ENCODE measurements at regions not wholly inside any gene's neighbourhood (a gene's known extent, or its start where the extent isn't known, plus 50 kb on each side); places are given as distances from the start of the nearest gene placed in this dataset.
A peak's percentile ranks its signal among the peaks of the same experiment; 100 is the strongest.

- DNase-seq: no peak
These were observed 636.9 kb upstream of the BOD1L1 start for GRCh38 chr4:14264437-14264836.

GRCh38 chr4:14265651-14266050 lies 638.1 kb upstream of the BOD1L1 start:
- DNase-seq: no peak

GRCh38 chr4:14267373-14268060 lies 640.0 kb upstream of the BOD1L1 start:
- DNase-seq: no peak

GRCh38 chr4:14269824-14270223 lies 642.3 kb upstream of the BOD1L1 start:
- DNase-seq: peak; percentile 16

GRCh38 chr4:14272206-14272605 lies 644.7 kb upstream of the BOD1L1 start:
- no peak for DNase-seq

- no peak for DNase-seq
These were observed 650.0 kb upstream of the BOD1L1 start for GRCh38 chr4:14277505-14277904.

DNA sequence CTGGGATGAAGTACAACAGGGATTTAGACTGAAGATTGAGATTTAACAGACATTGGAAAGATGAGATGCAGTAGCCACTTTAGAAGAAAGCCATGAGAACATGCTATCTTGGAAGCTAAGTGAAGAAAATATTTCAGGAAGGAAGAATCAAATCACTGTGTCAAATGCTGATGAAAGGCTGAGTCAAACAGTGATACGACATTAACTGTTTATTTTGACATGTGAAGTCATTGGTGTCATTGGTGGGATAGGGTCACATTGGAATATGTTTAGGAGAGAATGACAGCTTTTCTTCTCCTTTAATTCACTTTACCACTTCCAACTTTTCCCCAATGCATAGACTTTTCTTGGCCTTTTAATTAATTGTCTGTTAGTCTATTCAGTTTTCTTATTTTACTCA lies 653.0 kb upstream of the BOD1L1 start:
- DNase-seq: no peak

DNA sequence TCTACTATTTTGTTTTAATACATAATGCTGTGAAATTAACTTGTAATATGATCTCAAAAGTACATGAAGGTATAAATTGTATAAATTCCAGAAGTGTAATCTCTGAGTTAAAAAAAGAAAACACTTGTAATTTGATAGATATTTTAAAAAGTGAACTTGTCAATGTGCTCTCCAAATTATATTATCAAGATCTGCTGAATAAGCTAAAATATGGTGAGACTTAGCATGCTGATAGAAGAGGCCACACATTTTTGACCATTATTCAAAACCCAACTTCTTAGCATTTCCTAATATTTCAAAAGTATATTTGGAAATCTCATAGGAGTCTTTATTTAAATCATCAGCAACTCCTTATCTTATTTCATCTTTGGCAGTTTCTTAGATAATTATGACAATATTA lies 657.1 kb upstream of the BOD1L1 start:
- DNase-seq: no peak

GRCh38 chr4:14289708-14290107 lies 662.2 kb upstream of the BOD1L1 start:
- no peak for DNase-seq

- no peak for DNase-seq
These were observed 666.1 kb upstream of the BOD1L1 start for GRCh38 chr4:14293582-14293981.

DNA sequence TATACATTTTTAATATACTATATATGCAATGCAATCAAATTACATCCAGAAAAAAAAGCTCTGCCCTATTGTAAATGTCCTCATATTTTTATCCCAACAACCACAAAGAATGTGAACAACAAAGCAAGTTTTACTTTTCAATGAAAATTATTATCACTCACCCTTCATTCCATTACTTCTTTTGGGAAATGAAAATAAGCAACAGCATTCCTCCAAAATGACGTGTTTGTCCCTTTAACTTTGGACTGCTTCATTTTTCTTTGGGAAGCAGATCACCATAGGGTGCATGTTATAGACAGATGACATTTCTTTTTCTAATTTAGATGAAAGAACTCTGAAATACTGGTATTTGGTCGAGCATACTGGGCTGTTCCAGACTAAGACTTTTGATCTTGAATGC lies 667.1 kb upstream of the BOD1L1 start:
- DNase-seq: no peak

DNA sequence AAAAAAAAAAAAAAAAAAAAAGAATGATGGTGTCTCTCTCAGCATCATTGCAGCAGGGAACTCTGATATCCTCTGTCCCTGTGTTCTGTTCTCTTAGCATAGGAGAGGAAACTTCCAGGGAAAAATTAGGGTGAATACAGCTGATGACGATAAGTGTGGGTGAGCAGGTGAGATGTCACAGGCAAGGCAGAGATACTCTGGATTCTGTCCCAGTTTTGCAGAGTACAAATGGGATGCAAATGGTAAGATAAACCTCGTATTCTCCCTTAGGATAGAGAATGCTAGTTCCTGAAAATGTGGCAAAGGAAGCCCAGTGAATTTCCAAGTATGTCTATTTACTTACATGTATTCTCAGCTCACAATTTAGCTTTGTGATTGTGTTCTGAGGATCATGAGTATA lies 671.6 kb upstream of the BOD1L1 start:
- no peak for DNase-seq

DNA sequence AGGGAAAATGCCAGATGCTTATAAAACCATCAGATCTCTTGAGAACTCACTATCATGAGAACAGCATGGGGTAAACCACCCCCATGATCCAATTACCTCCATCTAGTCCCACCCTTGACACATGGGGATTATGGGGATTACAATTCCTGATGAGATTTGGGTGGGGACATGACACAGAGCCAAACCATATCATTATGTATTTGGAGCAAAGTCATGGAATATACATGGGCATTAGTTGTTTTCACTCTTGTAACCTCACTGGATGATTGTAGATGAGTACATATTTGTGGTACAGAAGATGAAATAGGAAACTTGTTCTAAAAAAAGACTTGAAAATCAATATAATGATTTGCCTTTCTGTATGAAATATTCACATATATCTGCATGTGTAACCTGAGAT lies 674.5 kb upstream of the BOD1L1 start:
- DNase-seq: no peak

DNA sequence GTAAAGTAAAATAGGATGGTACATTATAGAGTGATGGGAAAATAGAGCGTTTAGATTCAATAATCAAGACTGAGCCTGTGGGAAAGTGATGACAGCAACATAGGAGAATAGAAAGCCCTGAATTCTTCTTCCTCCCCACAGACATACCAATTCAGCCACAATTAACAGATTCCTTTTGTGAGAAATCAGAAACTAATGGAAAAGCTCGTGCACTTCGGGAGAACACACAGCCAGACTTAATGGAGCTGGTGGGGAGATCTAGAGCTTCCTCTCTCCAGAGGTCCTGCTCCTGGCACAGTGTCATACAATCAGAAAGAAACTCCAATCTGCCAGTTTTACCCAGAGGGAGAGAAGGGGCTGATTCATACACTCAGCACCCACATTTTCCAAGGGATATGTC lies 676.3 kb upstream of the BOD1L1 start:
- DNase-seq: no peak

DNA sequence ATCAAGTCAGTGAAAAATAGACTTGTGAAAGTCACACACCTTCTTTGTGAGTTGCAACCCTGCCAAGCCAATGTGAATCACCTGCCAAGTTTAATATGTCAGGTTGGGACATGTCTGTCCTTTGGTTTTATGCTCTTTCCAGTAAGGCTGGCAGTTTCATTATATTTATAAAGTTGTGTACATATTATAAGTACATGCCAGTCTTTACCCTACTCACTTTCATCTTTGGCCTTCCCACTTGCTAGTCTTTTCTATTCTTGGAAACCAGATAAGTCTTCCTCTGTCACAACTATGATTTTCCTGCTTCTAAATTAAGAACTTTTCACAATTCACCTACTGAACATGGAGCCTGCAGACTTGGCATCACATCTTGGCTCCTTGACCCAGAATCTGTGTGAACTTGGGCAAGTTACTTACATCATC lies 680.7 kb upstream of the BOD1L1 start:
- DNase-seq: no peak

DNA sequence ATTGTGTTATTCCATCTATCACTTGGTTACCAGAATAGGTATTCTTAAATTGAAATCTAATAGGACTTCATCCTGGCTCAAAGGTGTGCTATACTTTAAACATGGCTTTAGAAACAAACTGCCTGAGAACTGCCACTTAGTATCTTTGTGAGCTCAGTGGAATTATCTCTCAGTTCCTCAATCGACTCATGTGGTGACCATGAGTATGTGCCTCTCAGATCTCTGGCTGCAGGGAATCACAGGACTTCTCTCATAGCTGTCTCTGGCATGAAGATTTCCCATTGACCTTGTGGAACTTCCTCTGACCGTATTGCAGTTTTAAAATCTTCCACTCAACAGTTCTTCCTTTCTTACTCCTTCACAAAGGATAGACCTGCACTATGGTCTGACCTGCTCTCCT lies 681.9 kb upstream of the BOD1L1 start:
- no peak for DNase-seq

DNA sequence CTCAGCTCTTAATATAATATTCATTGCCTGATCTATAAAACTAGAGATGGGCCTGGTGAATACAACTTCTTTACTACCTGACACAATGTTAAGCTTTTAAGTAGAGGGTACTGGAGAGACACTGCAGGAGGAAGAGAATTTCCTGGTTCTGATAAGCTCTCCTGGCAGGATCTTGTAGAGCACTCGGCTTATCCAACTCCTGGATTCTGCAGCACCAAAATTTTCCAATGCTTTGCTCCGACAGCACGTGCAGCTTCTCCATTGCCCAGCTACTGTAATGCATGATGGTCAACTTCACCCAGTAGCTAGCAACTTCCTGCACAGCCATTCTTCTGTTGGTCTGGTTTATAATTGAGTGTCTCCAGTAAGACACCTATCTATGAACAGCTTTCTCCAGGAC lies 686.2 kb upstream of the BOD1L1 start:
- DNase-seq: no peak

GRCh38 chr4:14315129-14315528 lies 687.2 kb upstream of the CPEB2 start:
- no peak for DNase-seq

GRCh38 chr4:14317351-14317750 lies 684.9 kb upstream of the CPEB2 start:
- no peak for DNase-seq

DNA sequence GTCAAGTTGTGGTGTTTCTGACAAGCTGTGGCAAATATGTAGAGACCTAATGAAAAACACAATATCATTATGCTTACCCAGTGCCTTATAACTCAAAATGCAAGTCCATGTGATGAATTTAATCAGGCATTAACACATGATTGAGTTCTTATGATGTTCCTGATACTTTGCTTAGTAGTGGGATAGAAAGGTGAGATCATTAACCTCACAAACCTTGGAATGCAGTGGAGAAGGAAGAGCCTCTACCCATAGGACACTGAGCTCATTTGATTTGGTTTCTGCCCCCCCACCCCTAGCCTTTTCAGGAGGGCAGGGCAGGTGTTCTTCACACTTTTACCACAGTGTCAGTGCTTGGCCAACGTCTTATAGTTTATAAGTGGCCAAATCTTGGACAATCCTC lies 683.6 kb upstream of the CPEB2 start:
- no peak for DNase-seq

DNA sequence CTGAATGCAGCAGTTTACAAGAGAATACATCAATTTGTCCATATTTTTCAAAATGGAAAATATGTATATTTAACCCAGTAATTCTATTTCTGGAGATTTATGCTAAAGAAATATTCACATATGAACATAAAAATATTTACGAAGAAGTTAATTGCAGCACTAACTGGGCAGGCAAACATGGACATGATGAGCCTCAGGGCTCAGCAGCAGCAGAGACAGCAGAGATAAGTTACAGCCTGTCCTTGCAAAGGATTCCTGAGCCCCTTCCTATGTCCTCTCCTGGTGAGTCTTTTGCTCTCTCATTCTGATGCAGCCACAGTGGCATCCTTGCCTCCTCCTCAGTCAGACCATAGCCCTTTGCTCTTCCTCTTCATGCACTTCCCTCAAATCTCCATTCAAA lies 680.6 kb upstream of the CPEB2 start:
- DNase-seq: no peak

DNA sequence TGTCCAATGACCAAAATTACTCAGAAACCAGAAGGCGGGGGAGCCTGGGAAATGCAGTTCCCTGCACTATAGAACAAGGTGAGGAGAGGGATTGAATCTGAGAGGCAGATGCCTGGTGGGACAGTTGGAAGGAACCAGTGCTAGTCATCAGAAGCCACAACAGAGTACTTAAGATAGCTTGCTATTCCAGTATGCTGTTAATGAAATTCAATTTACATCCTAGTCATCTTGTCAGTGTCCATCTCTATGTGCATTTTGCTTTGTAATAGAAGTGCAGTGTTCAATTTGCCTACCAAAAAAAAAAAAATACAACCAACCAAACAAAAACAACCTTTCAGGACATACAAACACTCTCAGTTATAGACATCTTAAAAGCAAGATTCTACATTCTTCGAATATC lies 679.1 kb upstream of the CPEB2 start:
- no peak for DNase-seq

DNA sequence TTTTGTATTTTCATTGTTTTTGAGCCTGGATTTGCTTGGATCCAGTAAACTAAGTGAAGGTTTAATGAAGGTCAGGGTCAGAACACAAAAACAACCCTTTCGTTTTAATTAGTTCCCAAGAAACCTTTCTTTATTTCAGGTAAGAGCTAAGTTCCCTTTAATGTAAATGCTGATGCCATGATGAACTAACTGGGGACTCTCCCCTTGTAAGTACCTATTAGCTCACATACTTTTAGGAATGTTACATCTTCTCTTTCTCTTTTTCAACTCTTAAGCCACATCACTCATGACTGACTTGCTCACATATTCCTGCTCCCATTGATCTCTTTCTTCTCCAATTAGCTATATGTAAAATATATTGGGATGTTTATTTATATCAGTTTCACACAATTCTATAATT lies 673.1 kb upstream of the CPEB2 start:
- no peak for DNase-seq

DNA sequence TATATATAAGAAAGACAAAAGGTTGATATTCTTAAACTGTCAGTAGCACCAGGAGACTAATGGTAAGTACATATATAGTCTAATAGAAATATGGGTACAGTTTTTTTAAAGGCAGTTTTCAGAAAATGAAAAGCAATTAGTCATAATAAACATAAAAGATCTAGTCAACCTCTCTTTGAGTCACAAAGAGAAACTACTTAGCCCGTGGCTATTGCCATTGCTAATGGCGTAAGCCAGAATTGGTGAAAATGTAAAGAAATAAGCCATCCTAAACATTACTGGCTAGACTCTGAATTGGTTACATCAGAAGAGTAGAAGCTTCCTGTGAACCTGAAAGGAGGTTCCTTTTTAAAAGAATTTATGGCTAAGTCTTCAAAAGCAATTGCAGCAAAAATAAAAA lies 668.7 kb upstream of the CPEB2 start:
- no peak for DNase-seq

DNA sequence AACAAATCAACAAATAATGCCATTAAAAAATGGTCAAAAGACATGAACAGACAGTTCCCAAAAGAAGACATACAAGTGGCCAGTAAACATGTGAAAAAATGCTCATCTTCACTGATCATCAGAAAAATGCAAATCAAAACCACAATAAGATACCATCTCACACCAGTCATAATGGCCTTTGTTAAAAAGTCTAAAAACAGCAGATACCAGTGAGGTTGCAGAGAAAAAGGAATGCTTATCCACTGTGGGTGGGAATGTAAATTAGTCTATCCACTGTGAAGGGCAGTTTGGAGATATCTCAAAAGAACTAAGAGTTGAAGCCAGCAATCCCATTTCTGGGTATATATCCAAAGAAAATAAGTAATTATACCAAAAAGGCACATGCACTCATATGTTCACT lies 668.1 kb upstream of the CPEB2 start:
- DNase-seq: no peak

DNA sequence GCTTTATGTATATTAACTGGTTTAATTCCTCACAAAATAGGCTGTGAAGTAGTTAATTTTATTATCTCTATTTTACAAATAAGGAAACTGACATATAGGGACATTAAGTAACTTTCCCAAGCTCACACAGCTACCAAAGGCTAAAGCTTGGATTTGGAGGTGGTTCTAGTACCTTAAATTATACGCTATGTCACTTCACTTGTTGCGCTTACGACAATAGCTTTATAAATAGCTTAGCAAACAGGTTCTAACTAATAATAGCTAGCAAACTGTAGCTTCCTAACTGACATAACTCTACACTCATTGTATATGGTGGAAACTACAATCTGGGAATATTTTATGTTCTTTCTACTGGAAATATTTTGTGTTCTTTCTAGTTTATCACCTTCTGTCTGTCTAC lies 666.4 kb upstream of the CPEB2 start:
- no peak for DNase-seq

Data from stimulated activated CD4-positive, alpha-beta T cell treated with anti-CD3 and anti-CD28 coated beads, Interleukin-15, amount 100 ng/mL, for 24 hours (primary cell).